ENCODE measurements at regions not wholly inside any gene's neighbourhood (a gene's known extent, or its start where the extent isn't known, plus 50 kb on each side); places are given as distances from the start of the nearest gene placed in this dataset.

- Histone ChIP-seq H3K4me2 (no peak overlapping the region), H3K4me1 (ENCODE audit: low read depth, poor library complexity, severe bottlenecking) (peaks cover 18% of the 10 kb centered on the region), H3K4me3 (IDR thresholded peaks at IDR 0.05; ENCODE audit: insufficient read depth, low read depth, low read length) (no peak overlapping the region), H4K20me1 (ENCODE audit: insufficient read depth) (no peaks in the 10 kb centered on the region), H3K36me3 (ENCODE audit: insufficient read depth) (no peaks in the 10 kb centered on the region), H3K79me2 (ENCODE audit: insufficient read depth, low read depth) (no peaks in the 10 kb centered on the region), H3K27ac (no peak overlapping the region), H3K9ac (no peak overlapping the region), H3K27me3 (ENCODE audit: insufficient read depth, low read depth) (no peaks in the 10 kb centered on the region), H2AFZ (ENCODE audit: low read depth) (no peak overlapping the region)
- no peak for TF ChIP-seq CTCF (conservative IDR thresholded peaks at IDR 0.05; ENCODE audit: low read depth, low read length)
Measured at GRCh38 chr2:128619471-128620325, 301.0 kb upstream of the HS6ST1 start.

GRCh38 chr2:128621074-128621473 is 302.4 kb upstream of the HS6ST1 start:
- Histone ChIP-seq H3K4me2 (no peak overlapping the region), H3K4me1 (ENCODE audit: low read depth, poor library complexity, severe bottlenecking) (peaks cover 20% of the 10 kb centered on the region), H3K4me3 (IDR thresholded peaks at IDR 0.05; ENCODE audit: insufficient read depth, low read depth, low read length) (no peak overlapping the region), H3K9ac (no peak overlapping the region), H3K27ac (no peak overlapping the region), H4K20me1 (ENCODE audit: insufficient read depth) (no peaks in the 10 kb centered on the region), H3K36me3 (ENCODE audit: insufficient read depth) (no peaks in the 10 kb centered on the region), H3K79me2 (ENCODE audit: insufficient read depth, low read depth) (no peaks in the 10 kb centered on the region), H2AFZ (ENCODE audit: low read depth) (no peak overlapping the region), H3K27me3 (ENCODE audit: insufficient read depth, low read depth) (no peaks in the 10 kb centered on the region)
- no peak for TF ChIP-seq CTCF (conservative IDR thresholded peaks at IDR 0.05; ENCODE audit: low read depth, low read length)

GRCh38 chr2:128622371-128622770 is 303.7 kb upstream of the HS6ST1 start:
- H3K27ac ChIP-seq: no peak overlapping the region
- no peaks in the 10 kb centered on the region for H4K20me1 ChIP-seq (ENCODE audit: insufficient read depth)
- TF ChIP-seq CTCF (conservative IDR thresholded peaks at IDR 0.05; ENCODE audit: low read depth, low read length): no peak
- no peak overlapping the region for H3K4me3 ChIP-seq (IDR thresholded peaks at IDR 0.05; ENCODE audit: insufficient read depth, low read depth, low read length)
- H3K79me2 ChIP-seq (ENCODE audit: insufficient read depth, low read depth): no peaks in the 10 kb centered on the region
- H3K36me3 ChIP-seq (ENCODE audit: insufficient read depth): no peaks in the 10 kb centered on the region
- no peak overlapping the region for H2AFZ ChIP-seq (ENCODE audit: low read depth)
- H3K9ac ChIP-seq: no peak overlapping the region
- peaks cover 20% of the 10 kb centered on the region for H3K4me1 ChIP-seq (ENCODE audit: low read depth, poor library complexity, severe bottlenecking)
- H3K27me3 ChIP-seq (ENCODE audit: insufficient read depth, low read depth): no peaks in the 10 kb centered on the region
- no peak overlapping the region for H3K4me2 ChIP-seq

DNA sequence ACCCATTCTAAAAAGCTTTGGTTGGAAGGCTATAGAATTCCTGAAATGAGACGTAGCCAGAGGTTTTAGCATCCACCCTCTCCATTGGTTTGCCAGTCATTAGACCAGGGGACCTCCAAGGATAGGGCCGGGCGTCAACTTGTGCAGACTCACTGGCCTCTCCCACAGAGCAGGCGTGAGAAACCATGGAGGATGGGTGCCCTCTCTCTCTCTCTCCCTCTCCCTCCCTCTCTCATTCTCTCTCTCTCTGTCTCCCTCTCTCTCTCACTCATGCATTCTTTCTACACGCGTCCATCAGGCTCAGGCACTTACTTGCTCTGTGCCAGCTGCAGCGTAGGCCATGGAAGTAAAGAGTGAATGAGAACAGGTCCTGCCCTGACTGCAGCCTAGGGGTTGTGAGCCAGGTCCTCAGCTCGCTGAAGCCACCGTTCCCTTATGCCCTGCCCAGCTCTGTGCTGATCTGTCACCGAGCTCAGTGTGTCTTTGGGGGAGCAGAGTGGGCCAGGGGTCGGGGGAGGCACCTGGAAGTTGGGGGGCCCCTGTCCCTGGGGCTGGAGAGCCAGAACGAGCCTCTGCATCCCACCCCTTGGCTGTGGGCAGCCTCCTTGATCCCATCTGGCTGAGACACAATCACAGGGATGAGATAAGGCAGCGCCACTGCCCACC is 304.4 kb upstream of the HS6ST1 start:
- H3K4me2 ChIP-seq: peak overlapping the region; percentile 64; the same call in 1 of the 2 replicates
- H3K27me3 ChIP-seq (ENCODE audit: insufficient read depth, low read depth): no peaks in the 10 kb centered on the region
- no peak overlapping the region for H2AFZ ChIP-seq (ENCODE audit: low read depth)
- TF ChIP-seq CTCF (conservative IDR thresholded peaks at IDR 0.05; ENCODE audit: low read depth, low read length): no peak
- no peak overlapping the region for H3K9ac ChIP-seq
- H3K4me1 ChIP-seq (ENCODE audit: low read depth, poor library complexity, severe bottlenecking): peaks cover 20% of the 10 kb centered on the region
- H4K20me1 ChIP-seq (ENCODE audit: insufficient read depth): no peaks in the 10 kb centered on the region
- H3K4me3 ChIP-seq (IDR thresholded peaks at IDR 0.05; ENCODE audit: insufficient read depth, low read depth, low read length): no peak overlapping the region
- no peaks in the 10 kb centered on the region for H3K79me2 ChIP-seq (ENCODE audit: insufficient read depth, low read depth)
- H3K27ac ChIP-seq: no peak overlapping the region
- H3K36me3 ChIP-seq (ENCODE audit: insufficient read depth): no peaks in the 10 kb centered on the region

Measured in KMS-11 (cell line).